Cardiac fibroblast (primary cell): ENCODE measurements at regions not wholly inside any gene's neighbourhood (a gene's known extent, or its start where the extent isn't known, plus 50 kb on each side); places are given as distances from the start of the nearest gene placed in this dataset.

ENCODE experiments used
- DNase-seq, 2 donors: peaks; one replicate each; pipeline versions ENCODE4 v3.0.0 to v3.0.0-alpha.2; 2010; ENCODE audit warnings: low read depth in 2 of 2
- H3K4me3 ChIP-seq, 2 donors: replicated peaks in 1 of 2; 1 replicate in 1 of 2; 2 replicates in 1 of 2; pipeline ENCODE4 v1.5.1; 2011; ENCODE audit warnings: low read depth in 2 of 2, low read length in 2 of 2, mild to moderate bottlenecking in 2 of 2, moderate library complexity in 1 of 2
- CTCF ChIP-seq: IDR thresholded peaks from one replicate; pipeline ENCODE4 v1.5.1; 2011; ENCODE audit warnings: low read depth, mild to moderate bottlenecking, low read length, inconsistent platforms

- no peak for TF ChIP-seq CTCF
- H3K4me3 ChIP-seq: no peak overlapping the region
- DNase-seq: no peak
These were observed 422.2 kb upstream of the SULF2 start for GRCh38 chr20:48207505-48207904.

GRCh38 chr20:48205786-48206185 lies 420.5 kb upstream of the SULF2 start:
- no peak for TF ChIP-seq CTCF

GRCh38 chr20:48205281-48205782 lies 420.1 kb upstream of the SULF2 start:
- DNase-seq: no peak
- TF ChIP-seq CTCF: no peak
- no peak overlapping the region for H3K4me3 ChIP-seq

More at GRCh38 chr20:48205786-48206185, 420.5 kb upstream of the SULF2 start:
- H3K4me3 ChIP-seq: no peak overlapping the region
- no peak for DNase-seq

- no peak overlapping the region for H3K4me3 ChIP-seq
- no peak for TF ChIP-seq CTCF
- no peak for DNase-seq
These were observed 419.2 kb upstream of the SULF2 start for GRCh38 chr20:48204499-48204898.

- DNase-seq: no peak
- TF ChIP-seq CTCF: no peak
These were observed 418.0 kb upstream of the SULF2 start for GRCh38 chr20:48203252-48203651.

GRCh38 chr20:48202334-48203113 lies 417.2 kb upstream of the SULF2 start:
- no peak for TF ChIP-seq CTCF
- H3K4me3 ChIP-seq: no peak overlapping the region
- no peak for DNase-seq

More at GRCh38 chr20:48203252-48203651, 418.0 kb upstream of the SULF2 start:
- no peak overlapping the region for H3K4me3 ChIP-seq

GRCh38 chr20:48201885-48202284 lies 416.6 kb upstream of the SULF2 start:
- TF ChIP-seq CTCF: no peak
- no peak for DNase-seq
- no peak overlapping the region for H3K4me3 ChIP-seq
